Lung (tissue), 11 donors: ENCODE measurements at regions not wholly inside any gene's neighbourhood (a gene's known extent, or its start where the extent isn't known, plus 50 kb on each side); places are given as distances from the start of the nearest gene placed in this dataset.

Experiments
- ATAC-seq: fragments of 200-7000 bp; cut with Tn5 transposase; one replicate; pipeline ENCODE4 v1.9.1; 2020; ENCODE audit warnings: moderate number of reproducible peaks; ENCODE audit not compliant: insufficient read depth, low FRiP score
- DNase-seq, 3 donors: peaks; one replicate each; pipeline ENCODE4 v3.0.0-alpha.2; 2013 to 2017
- H3K27ac ChIP-seq, 2 donors: one replicate each; pipeline ENCODE4 v1.5.1; 2013; ENCODE audit warnings: mild to moderate bottlenecking in 2 of 2, moderate library complexity in 2 of 2, control low read depth in 1 of 2, inconsistent platforms in 1 of 2, low read depth in 1 of 2, low read length in 1 of 2
- H3K27me3 ChIP-seq, 3 donors: one replicate each; pipeline ENCODE4 v1.5.1; 2013; ENCODE audit warnings: low read length in 2 of 3; ENCODE audit not compliant: control insufficient read depth in 3 of 3, insufficient read depth in 3 of 3
- H3K36me3 ChIP-seq, 4 donors: one replicate each; pipeline ENCODE4 v1.5.1; 2013; ENCODE audit warnings: low read length in 4 of 4, mild to moderate bottlenecking in 1 of 4, moderate library complexity in 1 of 4; ENCODE audit not compliant: control insufficient read depth in 4 of 4, insufficient read depth in 4 of 4
- H3K4me1 ChIP-seq, 5 donors: one replicate each; pipeline ENCODE4 v1.5.1; 2013; ENCODE audit warnings: low read length in 5 of 5, mild to moderate bottlenecking in 2 of 5, moderate library complexity in 1 of 5; ENCODE audit not compliant: control insufficient read depth in 5 of 5, insufficient read depth in 5 of 5
- H3K4me3 ChIP-seq: one replicate; pipeline ENCODE4 v1.5.1; 2013; ENCODE audit warnings: mild to moderate bottlenecking, control low read depth, moderate library complexity
- H3K9ac ChIP-seq, 2 donors: one replicate each; pipeline ENCODE4 v1.5.1; 2013; ENCODE audit warnings: low read length in 2 of 2, control low read depth in 1 of 2; ENCODE audit not compliant: insufficient read depth in 1 of 2
- H3K9me3 ChIP-seq, 4 donors: one replicate each; pipeline ENCODE4 v1.5.1; 2013; ENCODE audit warnings: low read length in 3 of 4, mild to moderate bottlenecking in 1 of 4, moderate library complexity in 1 of 4; ENCODE audit not compliant: control insufficient read depth in 4 of 4, insufficient read depth in 3 of 4
- CTCF ChIP-seq: IDR thresholded peaks from 2 replicates; pipeline ENCODE4 v1.5.1; 2012; ENCODE audit warnings: mild to moderate bottlenecking; ENCODE audit errors: control extremely low read depth, extremely low read depth
- WGBS, 2 donors: extraction: QIAGEN DNeasy Blood & Tissue Kit; methylation state at CpG; one replicate each; pipeline ENCODE4 v1.1.7; 2013; 5-methylcytosine and 5-hydroxymethylcytosine counted together
- donor health status: control.
- donor health status: control.
- donor health status: Bipolar disorder and iron deficiency.
- donor health status: healthy.
- donor health status: DM: yes; HTN: yes; CAD: no.

- Histone ChIP-seq H3K9ac (no peak overlapping the region), H3K4me1 (peaks cover 0 to 4% (median 0%) of the 10 kb centered on the region in 5 donors), H3K27ac (no peak overlapping the region), H3K36me3 (no peaks in the 10 kb centered on the region), H3K9me3 (no peaks in the 10 kb centered on the region), H3K27me3 (no peaks in the 10 kb centered on the region), H3K4me3 (no peak overlapping the region)
- no peak for TF ChIP-seq CTCF
- no peak for DNase-seq
- WGBS, 2 donors = 65 to 74% methylated on average over 4 of the region's 4 CpGs
- ATAC-seq = no peak
Measured at GRCh38 chr9:79984429-79985067, 412.8 kb downstream of the TLE4 start.

GRCh38 chr9:79980432-79980831 lies 408.7 kb downstream of the TLE4 start:
- H3K36me3 ChIP-seq = no peaks in the 10 kb centered on the region
- no peak overlapping the region for H3K9ac ChIP-seq
- peaks cover 0 to 4% (median 0%) of the 10 kb centered on the region in 5 donors for H3K4me1 ChIP-seq
- no peaks in the 10 kb centered on the region for H3K9me3 ChIP-seq
- DNase-seq (no peak), ATAC-seq (no peak)
- WGBS, 2 donors = 70 to 74% methylated on average over 3 of the region's 3 CpGs
- no peak overlapping the region for H3K4me3 ChIP-seq
- TF ChIP-seq CTCF = no peak
- H3K27ac ChIP-seq = no peak overlapping the region
- no peaks in the 10 kb centered on the region for H3K27me3 ChIP-seq

GRCh38 chr9:79977510-79978197 lies 405.9 kb downstream of the TLE4 start:
- no peak for DNase-seq
- Histone ChIP-seq H3K27me3 (no peaks in the 10 kb centered on the region), H3K4me3 (no peak overlapping the region), H3K9ac (no peak overlapping the region), H3K4me1 (no peaks in the 10 kb centered on the region), H3K27ac (no peak overlapping the region), H3K36me3 (no peaks in the 10 kb centered on the region), H3K9me3 (no peaks in the 10 kb centered on the region)
- no peak for ATAC-seq
- 81 to 86% methylated on average over 1 of the region's 1 CpG for WGBS, 2 donors
- no peak for TF ChIP-seq CTCF
